Testis (tissue), 2 donors: ENCODE measurements at regions not wholly inside any gene's neighbourhood (a gene's known extent, or its start where the extent isn't known, plus 50 kb on each side); places are given as distances from the start of the nearest gene placed in this dataset.

Source experiments
- DNase-seq: peaks from one replicate; pipeline ENCODE4 v3.0.0-alpha.2; 2019
- H3K27ac ChIP-seq, 2 donors: fragments of 200-600 bp; sonication (generic); one replicate each; pipeline ENCODE4 v1.5.1; 2019
- H3K27me3 ChIP-seq: fragments of 200-600 bp; sonication (generic); one replicate; pipeline ENCODE4 v1.5.1; 2019
- H3K36me3 ChIP-seq: fragments of 200-600 bp; sonication (generic); one replicate; pipeline ENCODE4 v1.5.1; 2017; ENCODE audit warnings: low read depth; ENCODE audit errors: missing control alignments
- H3K4me1 ChIP-seq: fragments of 200-600 bp; sonication (generic); one replicate; pipeline ENCODE4 v1.5.1; 2019
- H3K4me3 ChIP-seq, 2 donors: fragments of 200-600 bp; sonication (generic); one replicate each; pipeline ENCODE4 v1.5.1; 2017 to 2019
- H3K9me3 ChIP-seq: fragments of 200-600 bp; sonication (generic); one replicate; pipeline ENCODE4 v1.5.1; 2017
- POLR2A ChIP-seq: fragments of 450-650 bp; IDR thresholded peaks from one replicate; pipeline ENCODE4 v1.6.1; 2017; ENCODE audit warnings: antibody characterized with exemption, mild to moderate bottlenecking, moderate library complexity
- WGBS, 2 donors: methylation state at CpG; one replicate each; pipeline ENCODE4 v1.1.5; 2018; 5-methylcytosine and 5-hydroxymethylcytosine counted together
- intact Hi-C: fragments of 100-400 bp; cut with DNase I; formaldehyde crosslinking; loops from one replicate; pipeline ENCODE4 v1.15.1; 2023; ENCODE audit warnings: low total_unique reads
- TF ChIP-seq, protein P1 (sequence below), 3 experiments: fragments of 450-650 bp in 2 of 3; fragments of 200-600 bp in 1 of 3; sonication (generic) in 1 of 3; IDR thresholded peaks; one replicate each; pipeline ENCODE4 v1.5.1; 2016 to 2019; ENCODE audit warnings: antibody characterized with exemption in 3 of 3, mild to moderate bottlenecking in 2 of 3, moderate library complexity in 1 of 3

DNA sequence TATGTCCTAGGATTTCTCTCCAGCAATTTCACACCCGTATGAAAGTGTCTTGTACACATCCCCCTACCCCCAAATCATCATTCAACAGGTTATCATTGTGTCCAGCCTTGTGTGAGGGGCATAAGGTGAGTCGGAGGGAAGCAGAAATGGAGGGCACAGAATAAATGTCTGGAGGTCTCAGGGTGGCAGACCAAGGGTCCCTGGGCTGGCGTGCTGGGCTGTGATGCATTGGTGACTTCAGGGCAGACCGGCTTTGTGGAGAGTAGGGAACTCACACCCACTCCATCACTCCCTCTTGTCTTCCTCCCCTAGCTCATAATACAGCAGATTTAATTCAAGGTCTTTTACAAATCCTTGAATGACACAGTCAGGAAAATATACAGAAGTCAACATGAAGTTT is 191.7 kb upstream of the PMEPA1 start:
- H3K4me1 ChIP-seq, result no peaks in the 10 kb centered on the region
- WGBS, 2 donors, result 91 to 92% methylated on average over 4 of the region's 4 CpGs
- TF ChIP-seq POLR2A, result no peak
- TF ChIP-seq, protein P1, sequence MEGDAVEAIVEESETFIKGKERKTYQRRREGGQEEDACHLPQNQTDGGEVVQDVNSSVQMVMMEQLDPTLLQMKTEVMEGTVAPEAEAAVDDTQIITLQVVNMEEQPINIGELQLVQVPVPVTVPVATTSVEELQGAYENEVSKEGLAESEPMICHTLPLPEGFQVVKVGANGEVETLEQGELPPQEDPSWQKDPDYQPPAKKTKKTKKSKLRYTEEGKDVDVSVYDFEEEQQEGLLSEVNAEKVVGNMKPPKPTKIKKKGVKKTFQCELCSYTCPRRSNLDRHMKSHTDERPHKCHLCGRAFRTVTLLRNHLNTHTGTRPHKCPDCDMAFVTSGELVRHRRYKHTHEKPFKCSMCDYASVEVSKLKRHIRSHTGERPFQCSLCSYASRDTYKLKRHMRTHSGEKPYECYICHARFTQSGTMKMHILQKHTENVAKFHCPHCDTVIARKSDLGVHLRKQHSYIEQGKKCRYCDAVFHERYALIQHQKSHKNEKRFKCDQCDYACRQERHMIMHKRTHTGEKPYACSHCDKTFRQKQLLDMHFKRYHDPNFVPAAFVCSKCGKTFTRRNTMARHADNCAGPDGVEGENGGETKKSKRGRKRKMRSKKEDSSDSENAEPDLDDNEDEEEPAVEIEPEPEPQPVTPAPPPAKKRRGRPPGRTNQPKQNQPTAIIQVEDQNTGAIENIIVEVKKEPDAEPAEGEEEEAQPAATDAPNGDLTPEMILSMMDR (IDR thresholded peaks at IDR 0.05), result no peak

DNA sequence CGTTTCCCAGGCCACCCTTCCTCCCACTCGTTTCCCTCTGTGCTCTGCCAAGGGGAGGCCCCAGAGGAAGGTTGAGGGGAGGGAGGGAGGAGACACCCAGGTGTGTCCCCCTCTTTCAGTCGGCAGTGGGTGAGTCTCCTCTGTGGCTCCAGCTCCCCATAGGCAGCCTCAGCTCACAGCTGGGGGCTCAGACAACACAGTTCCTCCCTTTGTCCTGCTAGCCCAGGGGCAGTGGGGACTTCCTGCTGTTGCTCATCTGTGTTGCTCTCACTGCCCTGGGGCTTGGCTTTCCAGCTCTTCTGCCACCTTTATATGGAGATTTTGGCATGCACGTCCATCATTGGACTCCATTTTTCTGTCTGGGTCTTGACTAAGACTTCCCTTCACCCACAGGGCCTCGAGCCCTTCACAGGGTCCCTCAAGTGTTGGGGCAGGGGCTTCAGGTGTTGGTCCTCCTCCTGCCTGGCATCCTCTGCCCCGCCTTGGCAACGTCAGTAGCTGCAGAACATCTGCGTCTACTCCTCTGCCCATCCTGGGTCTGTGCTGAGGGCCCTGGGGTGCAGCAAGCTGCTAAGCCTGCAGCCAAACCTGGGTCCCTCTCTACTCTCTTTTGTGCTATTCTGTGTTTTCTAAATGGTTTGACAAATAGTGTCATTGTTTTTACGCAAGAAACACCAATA is 190.6 kb upstream of the PMEPA1 start:
- Histone ChIP-seq H3K27me3 (no peaks in the 10 kb centered on the region), H3K4me3 (no peak overlapping the region), H3K27ac (no peak overlapping the region), H3K9me3 (no peaks in the 10 kb centered on the region), H3K4me1 (no peaks in the 10 kb centered on the region), H3K36me3 (no peaks in the 10 kb centered on the region)
- intact Hi-C loops, result no loop called here
- WGBS, 2 donors, result 69 to 85% methylated on average over 8 to 9 of the region's 9 CpGs
- DNase-seq, result no peak
- TF ChIP-seq, protein P1 (IDR thresholded peaks at IDR 0.05), result no peak
- no peak for TF ChIP-seq POLR2A

More for the DNA sequence above, 191.7 kb upstream of the PMEPA1 start:
- no peak for DNase-seq
- Histone ChIP-seq H3K27ac (no peak overlapping the region), H3K36me3 (no peaks in the 10 kb centered on the region), H3K27me3 (no peaks in the 10 kb centered on the region), H3K9me3 (no peaks in the 10 kb centered on the region), H3K4me3 (no peak overlapping the region)
- intact Hi-C loops, result no loop called here

DNA sequence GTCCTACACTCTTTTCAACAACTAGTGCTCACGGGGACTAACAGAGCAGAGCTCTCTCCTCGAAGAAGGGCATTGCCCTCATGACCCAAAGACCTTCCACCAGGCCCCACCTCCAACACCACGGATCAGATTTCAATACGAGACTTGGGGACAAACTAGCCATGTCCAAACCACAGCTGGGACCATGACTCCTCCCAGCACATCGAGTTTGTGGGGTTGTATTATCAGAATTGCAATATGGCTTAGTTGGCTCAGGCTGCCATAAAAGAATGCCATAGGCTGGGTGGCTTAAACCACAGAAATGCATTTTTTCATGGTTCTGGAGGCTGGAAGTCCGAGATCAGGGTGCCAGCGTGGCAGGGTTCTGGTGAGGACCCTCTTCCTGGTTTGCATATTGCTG is 189.7 kb upstream of the PMEPA1 start:
- H3K9me3 ChIP-seq, result no peaks in the 10 kb centered on the region
- no peaks in the 10 kb centered on the region for H3K4me1 ChIP-seq
- no peak overlapping the region for H3K27ac ChIP-seq
- H3K4me3 ChIP-seq, result no peak overlapping the region
- no peaks in the 10 kb centered on the region for H3K36me3 ChIP-seq
- no peaks in the 10 kb centered on the region for H3K27me3 ChIP-seq
- no peak for DNase-seq
- TF ChIP-seq POLR2A, result no peak
- 72 to 85% methylated on average over 7 of the region's 7 CpGs for WGBS, 2 donors
- intact Hi-C loops, result no loop called here

DNA sequence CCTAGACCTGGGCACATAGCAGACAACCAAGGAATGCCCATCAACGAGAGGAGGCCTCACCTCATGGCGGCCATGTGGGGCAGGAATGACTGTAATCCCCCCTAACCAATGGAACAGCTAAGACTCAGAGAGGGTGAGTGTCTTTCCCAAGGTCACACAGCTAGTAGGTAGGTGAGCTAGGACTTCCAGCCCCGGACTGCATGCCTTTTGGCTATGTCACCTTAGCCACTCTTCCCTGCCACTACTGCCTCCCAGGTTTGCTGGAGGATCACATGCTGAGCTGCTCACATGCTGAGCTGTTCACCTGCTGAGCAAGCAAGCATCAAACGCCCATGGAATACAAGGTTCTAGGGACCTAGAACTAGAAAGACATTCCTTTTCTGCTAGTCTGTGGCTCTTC is 188.5 kb upstream of the PMEPA1 start:
- Histone ChIP-seq H3K4me1 (no peaks in the 10 kb centered on the region), H3K36me3 (no peaks in the 10 kb centered on the region), H3K27me3 (no peaks in the 10 kb centered on the region), H3K9me3 (no peaks in the 10 kb centered on the region), H3K27ac (no peak overlapping the region), H3K4me3 (no peak overlapping the region)
- 90 to 100% methylated on average over 4 of the region's 4 CpGs for WGBS, 2 donors
- TF ChIP-seq POLR2A, result no peak
- TF ChIP-seq, protein P1 (IDR thresholded peaks at IDR 0.05), result no peak
- no peak for DNase-seq
- intact Hi-C loops, result no loop called here

DNA sequence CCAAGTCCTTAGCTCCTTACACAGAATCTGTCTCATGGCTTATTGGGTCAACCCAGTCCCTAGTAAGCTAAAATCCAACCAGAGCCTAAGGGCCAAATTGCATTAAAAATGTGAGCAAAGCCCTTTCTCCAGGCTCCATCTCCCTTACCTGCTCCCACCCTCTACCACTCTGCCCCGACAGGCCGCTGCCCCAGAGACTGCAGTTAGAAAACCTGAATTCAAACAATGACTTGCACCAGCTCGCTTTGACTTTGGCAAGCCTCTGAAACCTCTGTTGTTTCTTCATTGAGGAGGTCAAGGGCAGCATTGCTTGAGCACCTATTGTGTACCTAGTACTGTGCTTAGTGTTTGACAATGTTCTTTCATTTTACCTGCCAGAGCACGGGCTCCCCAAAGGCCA is 188.1 kb upstream of the PMEPA1 start:
- Histone ChIP-seq H3K4me3 (no peak overlapping the region), H3K36me3 (no peaks in the 10 kb centered on the region), H3K9me3 (no peaks in the 10 kb centered on the region), H3K4me1 (no peaks in the 10 kb centered on the region), H3K27me3 (no peaks in the 10 kb centered on the region), H3K27ac (no peak overlapping the region)
- no peak for DNase-seq
- intact Hi-C loops, result no loop called here
- TF ChIP-seq POLR2A, result no peak
- TF ChIP-seq, protein P1 (IDR thresholded peaks at IDR 0.05), result no peak
- 91 to 100% methylated on average over 4 of the region's 4 CpGs for WGBS, 2 donors
